Mesodermal cell (in vitro differentiated cells): ENCODE measurements at regions not wholly inside any gene's neighbourhood (a gene's known extent, or its start where the extent isn't known, plus 50 kb on each side); places are given as distances from the start of the nearest gene placed in this dataset.

Source experiments
- H3K27ac ChIP-seq: 2 replicates; pipeline ENCODE4 v1.7.0; 2013; ENCODE audit warnings: mild to moderate bottlenecking, low read depth, low read length, moderate library complexity; ENCODE audit not compliant: severe bottlenecking
- H3K36me3 ChIP-seq: 2 replicates; pipeline ENCODE4 v1.7.1; 2013; ENCODE audit warnings: mild to moderate bottlenecking, low read length, moderate library complexity; ENCODE audit not compliant: control insufficient read depth, insufficient read depth
- H3K4me1 ChIP-seq: one replicate; pipeline ENCODE4 v1.7.1; 2013; ENCODE audit warnings: mild to moderate bottlenecking, low read length; ENCODE audit not compliant: insufficient read depth, control insufficient read depth, poor library complexity, severe bottlenecking
- H3K4me3 ChIP-seq: 2 replicates; pipeline ENCODE4 v1.7.0; 2013; ENCODE audit warnings: low read length, control low read depth, mild to moderate bottlenecking; ENCODE audit not compliant: insufficient read depth, poor library complexity, severe bottlenecking; ENCODE audit errors: extremely low read depth
- H3K9me3 ChIP-seq: 2 replicates; pipeline ENCODE4 v1.7.1; 2013; ENCODE audit warnings: mild to moderate bottlenecking, low read length, moderate library complexity; ENCODE audit not compliant: control insufficient read depth
- WGBS, 2 experiments: methylation state at CpG; one replicate each; pipeline ENCODE4 v1.1.5; 2013; ENCODE audit warnings: missing lambda C conversion rate in 2 of 2; ENCODE audit not compliant: insufficient coverage in 2 of 2; 5-methylcytosine and 5-hydroxymethylcytosine counted together

GRCh38 chr10:1978584-1978983 is 241.3 kb upstream of the ADARB2 start:
- no peaks in the 10 kb centered on the region for H3K36me3 ChIP-seq
- H3K27ac ChIP-seq = no peak overlapping the region
- H3K4me1 ChIP-seq = no peaks in the 10 kb centered on the region
- H3K4me3 ChIP-seq = no peak overlapping the region
- no peaks in the 10 kb centered on the region for H3K9me3 ChIP-seq
- 82 to 90% methylated on average over 1 to 2 of the region's 3 CpGs for WGBS, 2 experiments

- WGBS, 2 experiments = no CpG with 5 or more reads among the region's 1 CpG
- H3K4me1 ChIP-seq = no peaks in the 10 kb centered on the region
- H3K36me3 ChIP-seq = no peaks in the 10 kb centered on the region
- no peaks in the 10 kb centered on the region for H3K9me3 ChIP-seq
- no peak overlapping the region for H3K4me3 ChIP-seq
- H3K27ac ChIP-seq = no peak overlapping the region
Measured at GRCh38 chr10:1977461-1977860, 240.1 kb upstream of the ADARB2 start.

- no peak overlapping the region for H3K4me3 ChIP-seq
- H3K36me3 ChIP-seq = no peaks in the 10 kb centered on the region
- 79 to 83% methylated on average over 1 to 2 of the region's 3 CpGs for WGBS, 2 experiments
- no peaks in the 10 kb centered on the region for H3K4me1 ChIP-seq
- H3K27ac ChIP-seq = no peak overlapping the region
- H3K9me3 ChIP-seq = no peaks in the 10 kb centered on the region
Measured at GRCh38 chr10:1972406-1972805, 235.1 kb upstream of the ADARB2 start.

- Histone ChIP-seq H3K36me3 (no peaks in the 10 kb centered on the region), H3K27ac (no peak overlapping the region), H3K4me1 (no peaks in the 10 kb centered on the region), H3K9me3 (no peaks in the 10 kb centered on the region), H3K4me3 (no peak overlapping the region)
- WGBS, 2 experiments = 88 to 96% methylated on average over 9 to 14 of the region's 14 CpGs
Measured at GRCh38 chr10:1968257-1969033, 231.1 kb upstream of the ADARB2 start.

- Histone ChIP-seq H3K27ac (no peak overlapping the region), H3K4me3 (no peak overlapping the region), H3K36me3 (no peaks in the 10 kb centered on the region), H3K4me1 (no peaks in the 10 kb centered on the region), H3K9me3 (no peaks in the 10 kb centered on the region)
- 90 to 96% methylated on average over 7 to 8 of the region's 14 CpGs for WGBS, 2 experiments
Measured at GRCh38 chr10:1966712-1967376, 229.5 kb upstream of the ADARB2 start.

GRCh38 chr10:1964476-1964875 is 227.2 kb upstream of the ADARB2 start:
- H3K9me3 ChIP-seq = no peaks in the 10 kb centered on the region
- WGBS, 2 experiments = 82 to 89% methylated on average over 21 to 23 of the region's 24 CpGs

GRCh38 chr10:1963341-1963740 is 226.0 kb upstream of the ADARB2 start:
- Histone ChIP-seq H3K27ac (no peak overlapping the region), H3K36me3 (no peaks in the 10 kb centered on the region), H3K9me3 (no peaks in the 10 kb centered on the region), H3K4me1 (no peaks in the 10 kb centered on the region), H3K4me3 (no peak overlapping the region)
- 95 to 96% methylated on average over 22 of the region's 22 CpGs for WGBS, 2 experiments

More at GRCh38 chr10:1964476-1964875, 227.2 kb upstream of the ADARB2 start:
- no peaks in the 10 kb centered on the region for H3K4me1 ChIP-seq
- H3K27ac ChIP-seq = no peak overlapping the region
- H3K4me3 ChIP-seq = no peak overlapping the region
- H3K36me3 ChIP-seq = no peaks in the 10 kb centered on the region

GRCh38 chr10:1961989-1962388 is 224.7 kb upstream of the ADARB2 start:
- H3K9me3 ChIP-seq = no peaks in the 10 kb centered on the region
- no peak overlapping the region for H3K27ac ChIP-seq
- H3K4me1 ChIP-seq = no peaks in the 10 kb centered on the region
- WGBS, 2 experiments = 67 to 88% methylated on average over 1 of the region's 2 CpGs
- no peaks in the 10 kb centered on the region for H3K36me3 ChIP-seq
- H3K4me3 ChIP-seq = no peak overlapping the region

GRCh38 chr10:1960982-1961381 is 223.7 kb upstream of the ADARB2 start:
- Histone ChIP-seq H3K36me3 (no peaks in the 10 kb centered on the region), H3K4me1 (no peaks in the 10 kb centered on the region), H3K9me3 (no peaks in the 10 kb centered on the region), H3K4me3 (no peak overlapping the region), H3K27ac (no peak overlapping the region)
- 100% methylated on average over 2 of the region's 2 CpGs for WGBS, 2 experiments

- WGBS, 2 experiments = 88 to 94% methylated on average over 3 of the region's 4 CpGs
- H3K9me3 ChIP-seq = no peaks in the 10 kb centered on the region
- H3K36me3 ChIP-seq = no peaks in the 10 kb centered on the region
- H3K4me1 ChIP-seq = no peaks in the 10 kb centered on the region
- H3K4me3 ChIP-seq = no peak overlapping the region
- no peak overlapping the region for H3K27ac ChIP-seq
Measured at GRCh38 chr10:1957057-1957456, 219.7 kb upstream of the ADARB2 start.

- Histone ChIP-seq H3K27ac (no peak overlapping the region), H3K36me3 (no peaks in the 10 kb centered on the region), H3K4me3 (no peak overlapping the region), H3K4me1 (no peaks in the 10 kb centered on the region), H3K9me3 (no peaks in the 10 kb centered on the region)
- whole genome bisulfite sequencing, 2 experiments = 89% methylated on average over 3 of the region's 3 CpGs; no CpG with 5 or more reads in 1 of the 2 experiments
Measured at GRCh38 chr10:1954300-1954699, 217.0 kb upstream of the ADARB2 start.
